ENCODE measurements at regions not wholly inside any gene's neighbourhood (a gene's known extent, or its start where the extent isn't known, plus 50 kb on each side); places are given as distances from the start of the nearest gene placed in this dataset.

- no peaks in the 10 kb centered on the region for H3K79me2 ChIP-seq (ENCODE audit: control insufficient read depth, insufficient read depth, low read length)
- no peaks in the 10 kb centered on the region for H4K20me1 ChIP-seq (replicated peaks; ENCODE audit: control insufficient read depth, extremely low read depth, insufficient read depth, low read length)
- H3K4me1 ChIP-seq (ENCODE audit: control insufficient read depth, extremely low read depth, insufficient read depth, low read length), result no peaks in the 10 kb centered on the region
- FAIRE-seq (no peak), DNase-seq (ENCODE audit: low read depth, low spot score) (no peak)
- no peak overlapping the region for H3K4me2 ChIP-seq (ENCODE audit: insufficient read depth, low read length)
- TF ChIP-seq MAX (IDR thresholded peaks at IDR 0.05; ENCODE audit: insufficient read depth, insufficient read length) (no peak), JUN (IDR thresholded peaks at IDR 0.05; ENCODE audit: borderline replicate concordance, insufficient read depth, insufficient read length, low read depth) (no peak), GATA2 (IDR thresholded peaks at IDR 0.05; ENCODE audit: insufficient read depth, insufficient read length, low read depth, low read length) (no peak), POLR2A (IDR thresholded peaks at IDR 0.05; ENCODE audit: low read depth, low read length) (no peak), FOS (IDR thresholded peaks at IDR 0.05; ENCODE audit: borderline replicate concordance, insufficient read depth, low read length) (no peak), CTCF (IDR thresholded peaks at IDR 0.05; ENCODE audit: extremely low read depth in 1 of 2, insufficient read depth in 1 of 2, low read depth in 1 of 2, low read length in 2 of 2) (no peak), MYC (IDR thresholded peaks at IDR 0.05; ENCODE audit: low read depth, low read length) (no peak), EZH2 (IDR thresholded peaks at IDR 0.05; ENCODE audit: borderline replicate concordance, low read depth, low read length, severe bottlenecking) (no peak), POLR2AphosphoS5 (IDR thresholded peaks at IDR 0.05; ENCODE audit: insufficient read depth, low read depth, low read length) (no peak)
- H3K9ac ChIP-seq (replicated peaks; ENCODE audit: extremely low read depth, insufficient read depth, low read length), result no peak overlapping the region
- H3K4me3 ChIP-seq (replicated peaks in 1 of 3; ENCODE audit: insufficient read depth in 1 of 3, low read depth in 1 of 3, low read length in 3 of 3), result no peak overlapping the region
- CTCF ChIA-PET, result no interaction called here
- no peak overlapping the region for H2AFZ ChIP-seq (ENCODE audit: low read depth, low read length)
- H3K36me3 ChIP-seq (ENCODE audit: control insufficient read depth in 2 of 2, extremely low read depth in 1 of 2, insufficient read depth in 2 of 2, low read length in 2 of 2), result no peaks in the 10 kb centered on the region
- H3K9me1 ChIP-seq (replicated peaks; ENCODE audit: control insufficient read depth, extremely low read depth, insufficient read depth, low read length), result no peaks in the 10 kb centered on the region
- H3K27me3 ChIP-seq (ENCODE audit: control insufficient read depth in 2 of 2, insufficient read depth in 2 of 2, low read length in 2 of 2), result no peaks in the 10 kb centered on the region
- POLR2A ChIA-PET, result no interaction called here
- dilution Hi-C loops (cut with MboI; ENCODE audit: extremely low pct_ligation_motif_present, low sequenced_read_pairs) (no loop called here), intact Hi-C loops (cut with micrococcal nuclease) (no loop called here)
- H3K27ac ChIP-seq (ENCODE audit: insufficient read depth, low read depth, low read length), result no peak overlapping the region
- no peaks in the 10 kb centered on the region for H3K9me3 ChIP-seq (replicated peaks; ENCODE audit: control insufficient read depth, insufficient read depth, low read length)
- BruUV-seq (replicated peaks), result no TSS peak
Observed at GRCh38 chr2:235405612-235406361, 88.1 kb upstream of the AGAP1 start.
